ENCODE measurements at regions not wholly inside any gene's neighbourhood (a gene's known extent, or its start where the extent isn't known, plus 50 kb on each side); places are given as distances from the start of the nearest gene placed in this dataset.

DNA sequence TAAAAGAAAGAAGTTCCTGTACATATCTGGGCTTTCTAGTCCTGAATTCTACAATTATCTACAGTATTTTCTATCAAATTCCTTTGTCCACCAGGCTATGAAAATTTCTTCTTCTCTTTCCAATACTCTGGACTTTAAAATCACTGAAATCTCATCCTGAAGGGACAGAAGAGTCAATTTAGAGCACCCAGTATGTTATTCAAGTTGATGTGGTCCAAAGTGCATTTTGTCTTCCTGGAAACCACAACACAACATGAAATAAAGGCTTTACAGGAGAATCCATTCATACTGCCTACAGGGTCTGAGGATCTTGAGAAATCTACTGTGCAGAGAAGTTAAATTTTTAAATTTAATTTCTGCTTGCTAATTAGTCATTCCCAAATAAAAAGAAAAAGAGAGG lies 94.9 kb upstream of the ADGRF1 start (continued):
- TF ChIP-seq CHD7 (IDR thresholded peaks at IDR 0.05; ENCODE audit: insufficient replicate concordance, low read length) (no peak), BCL11A (IDR thresholded peaks at IDR 0.05; ENCODE audit: low read depth in 2 of 2, low read length in 2 of 2) (no peak), RBBP5 (IDR thresholded peaks at IDR 0.05; ENCODE audit: borderline replicate concordance, low read depth, low read length) (no peak), RNF2 (IDR thresholded peaks at IDR 0.05; ENCODE audit: borderline replicate concordance, low read depth, low read length, missing control alignments, poor library complexity, severe bottlenecking) (no peak), GTF2F1 (IDR thresholded peaks at IDR 0.05; ENCODE audit: borderline replicate concordance, low read depth, low read length) (no peak), JUND (IDR thresholded peaks at IDR 0.05; ENCODE audit: low read length) (no peak), SRF (IDR thresholded peaks at IDR 0.05; ENCODE audit: low read depth, low read length) (no peak)
